ENCODE measurements at regions not wholly inside any gene's neighbourhood (a gene's known extent, or its start where the extent isn't known, plus 50 kb on each side); places are given as distances from the start of the nearest gene placed in this dataset.

DNA sequence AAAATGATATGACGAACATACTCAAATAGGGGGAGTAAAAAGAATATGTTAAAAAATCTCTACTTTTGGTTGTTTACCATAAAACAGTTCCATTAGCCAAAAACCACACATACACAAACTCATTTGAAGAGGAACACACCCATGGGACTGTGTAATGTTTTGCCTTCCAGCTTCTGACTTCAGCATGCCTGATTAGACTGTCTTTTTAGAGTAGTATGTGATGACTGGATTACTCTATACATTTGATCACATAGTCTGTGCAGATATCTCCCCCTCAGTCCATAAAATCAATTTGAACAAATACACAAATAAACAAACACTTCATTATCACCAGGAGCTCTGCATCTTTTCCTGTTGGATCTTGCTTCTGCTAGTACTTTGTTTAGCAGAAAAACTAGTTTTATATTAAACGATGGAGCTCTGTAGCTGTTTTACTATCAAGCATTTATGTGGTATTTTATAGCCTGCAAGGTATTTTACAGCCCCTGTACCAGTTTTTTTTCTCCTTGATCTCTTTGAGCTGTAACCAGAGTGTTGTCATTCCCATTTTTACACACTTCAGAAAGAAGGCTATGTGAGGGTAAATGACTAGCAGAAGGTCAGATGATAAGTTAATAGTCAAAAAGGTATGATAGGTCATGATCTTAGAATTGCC, 866.5 kb upstream of the MAP3K7 start:
- TF ChIP-seq GATA2 (IDR thresholded peaks at IDR 0.05; ENCODE audit: low read depth, low read length): no peak
- TF ChIP-seq GATA3 (IDR thresholded peaks at IDR 0.05; ENCODE audit: low read depth, low read length): no peak

- no peak for TF ChIP-seq GATA3 (IDR thresholded peaks at IDR 0.05; ENCODE audit: low read depth, low read length)
- TF ChIP-seq GATA2 (IDR thresholded peaks at IDR 0.05; ENCODE audit: low read depth, low read length): no peak
Observed at GRCh38 chr6:91449539-91449938, 862.7 kb upstream of the MAP3K7 start.

DNA sequence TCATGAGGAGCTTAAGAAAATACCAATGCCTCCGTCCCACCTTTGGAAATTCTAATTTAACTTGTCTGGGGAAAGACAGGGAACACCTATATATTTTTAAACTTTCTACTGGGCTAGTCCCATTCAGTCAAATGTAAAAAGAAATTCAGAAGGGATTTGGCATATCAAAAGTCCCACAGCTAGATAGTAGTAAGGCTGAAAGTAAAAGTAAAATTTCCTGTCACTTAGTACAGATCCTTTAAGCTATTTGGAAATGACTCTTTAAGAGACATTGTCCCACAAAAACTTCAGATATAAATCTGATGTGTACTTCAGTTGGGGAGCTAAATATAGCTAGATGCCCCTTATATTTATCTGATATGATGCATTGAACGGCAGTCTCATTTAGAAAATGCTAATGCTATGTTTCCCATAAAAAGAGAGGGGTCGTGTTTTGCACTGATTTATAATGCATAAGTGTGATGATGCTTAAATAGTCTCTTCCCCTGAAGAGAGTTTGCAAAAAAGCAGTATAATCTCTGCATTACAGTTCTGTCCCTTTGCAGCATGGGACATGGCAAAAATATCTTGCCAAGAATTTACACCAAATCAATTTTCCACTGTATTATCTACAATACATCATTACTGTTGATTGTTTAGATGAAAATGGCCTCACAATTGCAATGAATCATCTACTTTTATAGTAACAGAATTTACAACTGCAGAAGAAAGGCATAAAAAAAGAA, 860.8 kb upstream of the MAP3K7 start:
- TF ChIP-seq GATA3 (IDR thresholded peaks at IDR 0.05; ENCODE audit: low read depth, low read length) (no peak), GATA2 (IDR thresholded peaks at IDR 0.05; ENCODE audit: low read depth, low read length) (no peak)

DNA sequence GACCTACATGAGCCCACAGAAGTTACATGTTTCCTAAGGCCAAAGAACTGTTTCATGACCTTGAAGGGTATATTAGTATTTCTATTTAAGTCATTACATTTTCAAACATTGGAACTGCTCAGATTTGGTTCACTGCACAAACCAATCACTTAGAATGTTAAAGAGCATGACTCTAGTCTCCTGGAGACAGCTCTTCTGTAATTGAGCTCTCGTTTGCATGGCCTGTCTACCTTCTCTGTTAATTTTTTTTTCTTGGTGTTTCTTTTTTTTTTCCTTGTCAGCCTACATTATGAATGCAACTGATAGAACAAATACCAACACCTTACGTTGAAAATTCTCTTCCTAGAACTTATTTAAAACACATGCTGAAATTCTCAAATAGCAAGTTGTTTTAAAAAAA, 860.2 kb upstream of the MAP3K7 start:
- TF ChIP-seq GATA2 (IDR thresholded peaks at IDR 0.05; ENCODE audit: low read depth, low read length) (no peak), GATA3 (IDR thresholded peaks at IDR 0.05; ENCODE audit: low read depth, low read length) (no peak)

DNA sequence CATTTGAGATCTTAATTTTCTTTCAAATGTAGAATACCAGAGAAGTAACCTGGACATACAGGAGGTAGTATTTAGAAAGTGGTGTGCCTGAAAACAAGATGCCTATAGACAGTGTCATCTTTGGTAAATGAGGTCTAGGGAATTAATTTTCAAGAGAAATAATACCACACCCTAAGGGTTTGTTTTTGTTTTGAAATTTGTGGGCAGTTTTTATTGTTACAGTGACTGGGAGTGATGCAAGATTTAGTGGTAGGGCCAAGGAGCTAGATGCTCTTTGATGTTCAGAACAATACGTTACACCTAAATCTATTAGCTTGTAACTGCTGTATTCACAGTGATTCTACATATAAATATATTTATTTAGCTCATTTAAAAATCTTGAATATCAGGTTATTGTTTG, 856.5 kb upstream of the MAP3K7 start:
- TF ChIP-seq GATA3 (IDR thresholded peaks at IDR 0.05; ENCODE audit: low read depth, low read length) (no peak), GATA2 (IDR thresholded peaks at IDR 0.05; ENCODE audit: low read depth, low read length) (no peak)

- TF ChIP-seq GATA2 (IDR thresholded peaks at IDR 0.05; ENCODE audit: low read depth, low read length): no peak
- TF ChIP-seq GATA3 (IDR thresholded peaks at IDR 0.05; ENCODE audit: low read depth, low read length): no peak
Observed at GRCh38 chr6:91442342-91442741, 855.5 kb upstream of the MAP3K7 start.

DNA sequence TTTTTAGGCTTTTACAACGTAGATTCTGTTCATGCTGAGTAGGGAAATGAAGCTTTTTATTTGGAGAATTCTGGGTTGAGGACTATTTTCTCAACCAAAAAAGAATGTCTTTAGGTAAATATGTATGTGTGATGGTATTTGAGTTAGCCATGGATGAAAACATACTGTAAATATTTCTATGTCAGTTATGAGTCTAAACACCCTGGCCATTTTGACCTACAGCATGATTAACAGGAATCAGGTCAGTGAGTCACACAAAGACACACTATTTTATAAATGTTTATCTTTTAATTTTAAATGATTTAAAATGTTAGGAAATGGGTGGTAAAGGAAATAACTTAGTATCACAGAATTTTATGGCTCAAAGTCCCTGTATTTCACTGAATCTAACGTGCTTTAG, 851.7 kb upstream of the MAP3K7 start:
- no peak for TF ChIP-seq GATA2 (IDR thresholded peaks at IDR 0.05; ENCODE audit: low read depth, low read length)
- no peak for TF ChIP-seq GATA3 (IDR thresholded peaks at IDR 0.05; ENCODE audit: low read depth, low read length)

GRCh38 chr6:91437315-91437729, 850.5 kb upstream of the MAP3K7 start:
- TF ChIP-seq GATA2 (IDR thresholded peaks at IDR 0.05; ENCODE audit: low read depth, low read length): no peak

DNA sequence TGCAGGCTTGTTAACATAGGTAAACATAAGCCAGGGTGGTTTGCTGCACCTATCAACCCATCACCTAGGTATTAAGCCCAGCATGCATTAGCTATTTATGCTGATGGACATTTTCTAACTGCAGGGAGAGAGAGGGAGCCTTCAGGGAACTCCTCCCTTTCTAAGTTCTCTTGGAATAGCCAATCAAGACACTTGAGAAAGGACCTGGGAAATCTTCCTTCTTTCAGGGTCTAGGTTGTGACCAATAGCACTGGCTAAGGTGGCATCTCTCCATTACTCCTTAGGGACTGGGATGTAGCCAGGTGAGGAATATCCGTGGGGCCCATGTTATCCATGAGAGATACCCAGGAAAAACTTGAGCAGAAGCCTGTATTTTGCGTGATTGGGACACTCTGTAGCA, 849.6 kb upstream of the MAP3K7 start:
- no peak for TF ChIP-seq GATA3 (IDR thresholded peaks at IDR 0.05; ENCODE audit: low read depth, low read length)
- no peak for TF ChIP-seq GATA2 (IDR thresholded peaks at IDR 0.05; ENCODE audit: low read depth, low read length)

- TF ChIP-seq GATA3 (IDR thresholded peaks at IDR 0.05; ENCODE audit: low read depth, low read length) (no peak), GATA2 (IDR thresholded peaks at IDR 0.05; ENCODE audit: low read depth, low read length) (no peak)
Observed at GRCh38 chr6:91435630-91436029, 848.8 kb upstream of the MAP3K7 start.

DNA sequence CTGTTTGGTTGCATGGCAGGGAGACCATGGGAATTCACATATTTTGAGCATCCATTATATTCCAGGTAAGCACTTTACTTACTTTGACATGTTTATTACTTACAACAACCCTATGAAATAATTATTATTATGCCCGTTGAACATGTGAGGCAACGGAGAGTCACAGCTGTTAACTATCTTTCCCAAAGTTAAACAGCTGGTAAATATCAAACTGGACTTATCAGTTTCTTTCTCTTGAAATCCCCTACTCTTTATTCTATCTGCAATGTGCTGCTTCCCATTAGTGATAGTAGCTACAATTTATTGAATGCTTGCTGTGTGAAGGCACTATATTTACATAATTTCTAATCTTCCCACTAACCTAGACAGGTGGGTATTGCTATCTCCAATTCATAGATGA, 847.7 kb upstream of the MAP3K7 start:
- no peak for TF ChIP-seq GATA2 (IDR thresholded peaks at IDR 0.05; ENCODE audit: low read depth, low read length)

- TF ChIP-seq GATA3 (IDR thresholded peaks at IDR 0.05; ENCODE audit: low read depth, low read length): no peak
Observed at GRCh38 chr6:91433660-91434534, 847.0 kb upstream of the MAP3K7 start.

DNA sequence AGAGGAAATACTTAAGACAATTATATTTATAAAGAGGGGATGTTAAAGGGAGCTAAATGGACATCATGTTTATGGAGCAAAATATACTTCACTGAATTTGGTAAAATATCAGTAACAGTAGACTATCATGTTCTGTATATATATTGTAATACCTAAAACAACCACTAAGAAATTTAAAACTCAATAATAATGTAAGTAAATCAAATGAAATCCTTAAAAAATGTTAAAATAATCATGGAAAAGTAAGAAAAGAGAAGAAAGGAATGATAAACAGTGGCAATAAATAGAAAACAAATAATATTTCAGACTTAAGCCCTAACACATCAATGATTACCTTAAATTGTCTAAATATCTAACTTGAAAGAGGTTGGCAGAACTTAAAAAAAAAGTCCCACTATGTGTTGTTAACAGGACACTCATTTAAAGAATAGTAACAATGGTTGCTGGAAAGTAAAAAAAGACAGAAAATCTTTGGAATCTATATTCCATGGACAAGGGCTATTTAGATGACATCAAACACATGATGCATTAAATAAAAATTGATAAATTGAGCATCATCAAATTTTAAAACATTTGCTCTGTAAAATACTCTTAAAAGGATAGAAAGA, 842.2 kb upstream of the MAP3K7 start:
- TF ChIP-seq GATA3 (IDR thresholded peaks at IDR 0.05; ENCODE audit: low read depth, low read length) (no peak), GATA2 (IDR thresholded peaks at IDR 0.05; ENCODE audit: low read depth, low read length) (no peak)

- TF ChIP-seq GATA3 (IDR thresholded peaks at IDR 0.05; ENCODE audit: low read depth, low read length) (no peak), GATA2 (IDR thresholded peaks at IDR 0.05; ENCODE audit: low read depth, low read length) (no peak)
Observed at GRCh38 chr6:91428296-91428695, 841.4 kb upstream of the MAP3K7 start.
